GM21381 (cell line): ENCODE measurements at regions not wholly inside any gene's neighbourhood (a gene's known extent, or its start where the extent isn't known, plus 50 kb on each side); places are given as distances from the start of the nearest gene placed in this dataset.
A peak's percentile ranks its signal among the peaks of the same experiment; 100 is the strongest.

Experiments
- ATAC-seq: cut with Tn5 transposase; IDR thresholded peaks from one replicate; pipeline ENCODE4 v1.9.1; 2021; ENCODE audit warnings: mild to moderate bottlenecking, moderate library complexity; ENCODE audit not compliant: unreplicated experiment

- no peak for ATAC-seq
These were observed 729.2 kb downstream of the LRFN5 start for GRCh38 chr14:42335918-42336317.

- ATAC-seq: no peak
These were observed 728.3 kb downstream of the LRFN5 start for GRCh38 chr14:42334931-42335330.

GRCh38 chr14:42323426-42323825, 716.8 kb downstream of the LRFN5 start:
- no peak for ATAC-seq

GRCh38 chr14:42322531-42323284, 716.0 kb downstream of the LRFN5 start:
- ATAC-seq: no peak

DNA sequence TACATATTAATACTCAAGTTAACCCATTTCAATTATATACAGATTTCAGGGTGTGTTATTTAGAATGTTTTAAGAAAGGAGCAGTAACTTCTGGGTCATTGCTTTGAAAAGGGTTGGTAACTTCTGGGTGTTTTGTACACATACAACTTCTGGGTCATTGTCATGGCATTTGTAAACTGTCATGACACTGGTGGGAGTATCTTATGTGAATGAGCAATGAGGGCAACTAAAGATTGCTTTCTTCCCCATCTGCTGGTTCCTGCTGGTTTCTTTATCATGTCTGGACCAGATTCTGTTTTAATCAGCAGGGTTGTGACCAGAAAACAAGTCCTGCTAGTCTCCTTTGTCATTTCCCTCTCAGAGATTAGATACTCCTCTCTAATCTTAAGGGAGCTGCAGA, 713.3 kb downstream of the LRFN5 start:
- ATAC-seq: no peak

DNA sequence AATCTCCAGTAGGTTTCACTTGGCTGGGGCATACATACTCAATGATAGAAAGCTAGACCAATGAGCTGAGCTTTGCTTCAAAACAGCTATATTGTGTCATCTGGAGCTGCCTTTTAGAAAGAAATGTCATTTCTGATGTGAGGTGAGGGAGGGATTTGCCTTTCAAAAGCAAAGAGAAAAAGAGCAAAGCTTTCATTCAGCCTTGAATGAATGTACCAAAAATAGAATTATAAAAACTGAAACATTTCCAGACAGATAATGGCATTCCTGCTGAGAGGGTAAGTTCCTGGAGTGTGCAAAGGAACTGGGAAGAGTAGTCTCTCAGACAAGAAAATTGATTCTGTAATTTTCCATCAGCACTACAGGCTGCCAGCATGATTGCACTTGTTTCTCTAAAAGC, 710.0 kb downstream of the LRFN5 start:
- ATAC-seq: no peak

DNA sequence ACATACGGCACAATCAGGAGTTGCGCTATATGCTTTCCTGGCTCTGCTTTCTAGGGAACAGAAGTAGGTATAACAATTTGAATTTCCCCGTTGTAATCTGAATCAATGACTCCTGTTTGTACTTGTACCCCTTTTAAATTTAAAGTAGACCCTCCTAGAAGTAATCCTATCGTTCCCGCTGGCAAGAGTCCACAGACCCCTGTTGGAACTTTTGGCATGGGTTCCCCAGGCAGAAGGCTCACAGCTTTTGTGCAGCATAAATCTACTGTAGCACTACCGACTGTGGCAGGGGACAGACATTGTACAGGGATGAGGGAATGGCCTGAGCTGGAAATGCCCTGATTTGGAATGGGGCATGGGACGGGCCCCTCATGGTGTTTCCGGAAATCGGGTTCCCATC, 705.2 kb downstream of the LRFN5 start:
- no peak for ATAC-seq

- no peak for ATAC-seq
These were observed 700.7 kb downstream of the LRFN5 start for GRCh38 chr14:42307239-42307825.

DNA sequence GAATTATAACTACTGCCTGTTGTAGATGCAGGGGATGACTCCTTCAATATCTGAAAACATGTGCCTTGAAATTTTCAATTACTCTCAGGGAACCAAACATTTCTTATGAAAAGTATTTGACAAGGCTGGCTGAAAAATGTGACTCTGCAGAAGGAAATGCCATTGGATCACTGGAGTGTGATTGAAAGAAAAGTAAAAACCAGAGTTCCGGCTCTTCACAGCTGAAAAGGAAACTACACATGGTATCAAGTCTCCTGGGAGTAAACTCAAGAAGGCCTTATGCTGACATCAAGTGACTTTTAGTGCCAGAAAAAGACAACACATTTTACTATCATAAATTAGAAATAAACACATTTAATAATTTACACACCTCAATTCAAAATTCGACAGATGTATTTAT, 693.0 kb downstream of the LRFN5 start:
- peak; percentile 98 for ATAC-seq

GRCh38 chr14:42293180-42293579, 686.5 kb downstream of the LRFN5 start:
- ATAC-seq: no peak

DNA sequence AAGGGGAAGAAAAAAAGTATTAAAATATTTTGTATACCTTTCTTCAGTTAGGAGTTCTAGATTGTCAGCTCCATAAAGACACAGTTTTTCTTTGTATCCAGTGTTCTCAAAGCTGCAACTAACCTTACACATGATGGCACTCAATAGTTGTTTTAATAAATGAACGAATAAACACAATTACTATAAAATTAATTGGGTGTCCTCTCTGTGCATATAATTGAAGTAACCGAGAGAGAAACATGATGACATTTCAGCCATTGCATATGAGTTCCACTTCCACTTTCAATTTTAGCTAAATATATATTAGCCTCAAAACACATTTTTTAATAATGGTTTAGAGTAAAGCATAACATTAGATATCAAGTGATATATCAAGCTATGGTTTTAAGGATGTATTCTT, 671.2 kb downstream of the LRFN5 start:
- no peak for ATAC-seq

DNA sequence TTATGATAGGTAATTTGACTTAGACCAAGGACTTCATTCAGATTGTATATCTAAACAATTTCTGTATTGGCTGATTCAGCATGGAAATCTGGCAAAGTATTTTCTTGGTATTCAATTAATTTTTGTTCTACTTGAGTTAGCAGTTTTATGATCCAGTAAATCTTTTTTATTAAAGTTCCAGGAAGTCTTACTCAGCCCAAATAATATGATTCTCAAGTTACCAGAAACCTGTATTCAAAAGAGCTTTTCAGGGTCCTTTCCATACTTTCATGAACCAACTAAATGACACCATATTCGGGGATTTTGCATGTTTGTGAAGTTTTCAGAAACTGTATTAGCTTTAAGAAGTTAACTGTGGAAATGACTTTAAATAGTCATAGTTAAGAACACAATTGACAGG, 662.6 kb downstream of the LRFN5 start:
- no peak for ATAC-seq

DNA sequence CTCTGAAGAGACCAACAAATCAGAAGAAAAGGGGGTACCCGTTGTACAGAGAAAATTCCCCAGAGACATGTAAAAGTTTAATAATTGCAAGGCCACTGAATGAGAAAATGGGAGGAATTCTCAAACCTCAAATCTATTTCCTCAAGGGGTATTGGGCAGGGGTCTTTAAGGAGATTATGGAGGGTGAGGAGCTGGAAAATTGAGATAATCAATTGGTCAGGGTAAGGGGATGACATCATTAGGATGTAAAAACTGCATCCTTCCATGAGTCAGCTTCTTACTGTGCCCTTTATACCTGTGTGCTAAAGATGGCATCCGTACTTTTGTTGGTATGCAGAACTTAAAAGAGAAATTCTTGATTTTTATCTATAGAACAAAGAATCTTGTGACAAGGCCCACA, 641.5 kb downstream of the LRFN5 start:
- ATAC-seq: no peak

DNA sequence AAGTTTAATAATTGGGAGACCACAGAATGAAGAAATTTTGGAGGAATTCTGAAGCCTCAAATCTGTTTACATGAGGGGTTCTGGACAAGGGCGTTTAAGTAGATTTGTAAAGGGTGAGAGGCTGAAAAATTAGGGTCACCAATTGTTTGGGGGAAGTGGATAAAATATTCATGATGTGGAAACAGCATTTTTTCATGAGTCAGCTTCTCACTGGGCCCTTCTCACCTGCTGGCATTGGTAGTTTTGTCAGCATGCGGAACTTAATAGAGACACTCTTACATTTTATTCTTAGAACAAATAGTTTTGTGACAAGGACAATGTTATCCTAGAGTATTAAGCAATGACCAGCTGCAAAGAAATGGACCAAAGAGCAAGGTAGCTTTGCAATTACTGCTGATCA, 634.4 kb downstream of the LRFN5 start:
- no peak for ATAC-seq

GRCh38 chr14:42229976-42230375, 623.3 kb downstream of the LRFN5 start:
- no peak for ATAC-seq

DNA sequence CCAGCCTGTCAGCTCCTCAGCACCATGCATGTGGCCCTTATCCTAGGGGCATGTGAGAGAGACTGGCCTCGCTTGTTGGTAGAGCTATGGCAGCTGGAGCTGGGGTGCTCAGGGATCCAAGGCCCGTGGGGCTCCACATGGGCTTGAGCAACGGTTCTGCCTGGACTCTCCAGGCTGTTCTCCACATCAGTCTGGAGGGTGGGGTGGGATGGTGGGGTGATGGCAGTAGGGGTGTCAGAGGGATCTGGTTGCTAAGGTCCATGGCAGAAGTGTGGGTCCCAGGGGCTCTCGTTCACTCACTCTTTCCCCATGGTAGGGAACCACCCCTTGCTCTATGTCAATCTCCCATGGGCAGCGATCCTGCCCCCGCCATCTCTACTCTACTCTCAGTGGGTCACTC, 622.6 kb downstream of the LRFN5 start:
- no peak for ATAC-seq

DNA sequence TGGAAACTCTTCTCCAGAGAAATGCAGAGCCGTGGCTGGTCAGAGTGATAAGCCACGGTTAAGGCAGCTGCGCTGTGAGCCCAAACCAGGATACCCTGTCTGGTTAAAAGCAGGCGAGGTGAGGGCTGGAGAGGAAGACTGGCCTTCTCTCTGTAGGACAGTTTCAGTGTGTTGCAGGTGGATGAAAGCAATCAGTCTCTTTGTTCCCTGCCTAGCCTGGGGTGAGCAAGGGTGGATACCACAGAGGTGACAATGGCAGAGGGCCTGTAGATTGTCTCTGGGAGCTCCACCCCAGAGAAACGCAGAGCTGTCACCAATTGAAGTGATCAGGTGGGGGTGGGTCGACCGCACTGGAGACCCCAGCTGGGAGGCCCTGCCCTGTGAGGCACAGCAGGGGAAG, 621.9 kb downstream of the LRFN5 start:
- ATAC-seq: no peak

DNA sequence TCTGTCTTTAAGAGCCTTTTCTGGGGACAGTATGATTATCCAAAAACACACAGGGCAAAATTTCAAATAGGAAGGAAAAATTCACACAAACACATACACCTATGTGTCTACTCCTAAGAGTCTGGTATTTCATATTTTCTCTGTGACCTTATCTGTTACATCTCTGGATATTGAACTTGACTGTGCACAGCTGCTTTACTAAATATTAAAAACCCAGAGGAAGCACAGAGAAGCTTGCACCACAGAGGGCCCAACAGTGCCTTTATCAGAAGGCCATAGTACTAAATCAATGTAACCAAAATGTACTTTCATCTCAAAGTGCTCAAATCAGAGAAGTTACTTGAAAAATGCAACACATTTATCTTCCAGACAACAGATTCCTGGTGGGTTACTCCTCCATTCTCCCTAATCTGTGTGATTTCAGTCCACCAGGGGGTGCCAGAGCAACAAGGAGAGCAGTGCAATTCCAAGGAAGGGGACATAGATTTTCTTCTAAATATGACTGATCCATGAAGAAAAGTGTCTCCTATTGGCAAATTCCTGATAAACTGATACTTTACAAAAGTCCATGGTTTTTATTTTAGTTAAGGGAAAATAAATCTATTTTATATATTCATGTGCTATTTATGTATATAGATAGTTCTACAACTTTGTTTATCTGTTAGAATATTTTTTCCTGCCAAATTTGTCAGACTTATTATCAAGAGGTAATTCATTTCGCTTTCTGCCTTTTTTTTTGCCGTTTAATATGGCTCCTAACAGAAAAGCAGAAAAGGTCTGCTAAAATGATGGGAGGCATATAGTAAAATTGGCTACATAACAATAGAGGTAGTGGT, 617.6 kb downstream of the LRFN5 start:
- no peak for ATAC-seq

DNA sequence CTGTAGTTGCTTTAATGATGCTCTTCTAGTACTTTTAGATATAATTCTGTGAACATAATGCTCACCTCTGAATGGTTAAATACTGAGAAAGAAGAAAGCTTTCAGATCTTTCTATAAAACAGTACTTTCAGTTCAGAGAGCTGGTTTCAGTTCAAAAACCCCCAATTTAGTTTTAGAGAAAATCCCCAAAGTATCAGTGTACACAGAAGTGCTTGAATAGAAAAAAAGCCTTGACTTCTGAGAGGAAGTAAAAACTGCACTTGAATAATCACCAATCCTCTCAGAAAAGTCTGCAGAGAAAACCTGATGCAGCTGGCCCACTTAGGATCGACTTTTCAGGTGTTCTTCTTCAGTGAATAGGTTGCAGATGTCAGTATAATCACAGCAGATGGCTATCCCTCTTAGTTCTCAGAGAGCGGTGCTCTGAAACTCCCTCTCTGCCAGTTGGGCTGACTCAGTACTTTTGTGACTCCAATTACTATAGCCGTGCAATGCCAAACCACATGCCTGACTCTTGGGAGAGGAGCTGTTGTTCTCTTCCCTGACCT, 616.3 kb downstream of the LRFN5 start:
- peak; percentile 87 for ATAC-seq

DNA sequence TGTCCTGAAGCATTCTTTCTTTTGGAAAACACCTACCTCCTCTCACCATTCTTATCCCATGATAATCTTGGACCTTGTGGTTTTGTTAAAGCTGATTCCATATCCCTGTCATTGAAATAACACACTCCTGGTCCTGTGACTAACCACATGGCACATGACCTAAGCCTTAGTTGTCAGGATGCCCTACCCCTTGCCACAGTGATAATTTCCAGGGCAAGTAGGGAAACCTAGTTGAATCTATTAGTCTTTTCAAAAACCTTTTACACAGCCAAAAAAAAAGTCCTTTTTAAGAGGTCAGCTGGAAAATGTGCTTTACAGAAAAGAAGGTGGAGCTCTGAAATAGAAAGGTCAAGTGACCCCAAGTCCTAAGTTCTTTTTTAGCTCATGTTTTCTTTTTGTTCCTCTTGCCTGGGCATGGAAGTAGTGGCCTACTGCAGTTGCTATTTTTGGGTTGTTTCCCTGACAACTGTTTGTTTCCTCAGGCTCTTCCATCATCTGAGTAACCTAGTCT, 608.4 kb downstream of the LRFN5 start:
- no peak for ATAC-seq

- no peak for ATAC-seq
These were observed 594.3 kb downstream of the LRFN5 start for GRCh38 chr14:42200957-42201356.
